OCI-LY1 (cell line): ENCODE measurements at regions not wholly inside any gene's neighbourhood (a gene's known extent, or its start where the extent isn't known, plus 50 kb on each side); places are given as distances from the start of the nearest gene placed in this dataset.

ENCODE experiments used
- H2AFZ ChIP-seq: fragments of 200-600 bp; sonication (generic), shearing (Covaris generic); 2 replicates; pipeline ENCODE4 v1.6.0; 2014; ENCODE audit warnings: antibody characterized with exemption, mild to moderate bottlenecking, low read length
- H3F3A ChIP-seq: fragments of 200-600 bp; sonication (generic), shearing (Covaris generic); 2 replicates; pipeline ENCODE4 v1.6.0; 2014; ENCODE audit warnings: mild to moderate bottlenecking, antibody characterized with exemption, low read length, moderate library complexity; ENCODE audit not compliant: insufficient read depth
- H3K27ac ChIP-seq: fragments of 200-600 bp; sonication (generic); 2 replicates; pipeline ENCODE4 v1.5.1; 2014; ENCODE audit warnings: low read length, mixed run types, mild to moderate bottlenecking, low read depth; ENCODE audit not compliant: poor library complexity, severe bottlenecking
- H3K27me3 ChIP-seq: fragments of 200-600 bp; sonication (generic); 2 replicates; pipeline ENCODE4 v1.6.0; 2014; ENCODE audit warnings: antibody characterized with exemption, mild to moderate bottlenecking, low read length, moderate library complexity; ENCODE audit not compliant: insufficient read depth
- H3K36me3 ChIP-seq: fragments of 200-600 bp; sonication (generic); 2 replicates; pipeline ENCODE4 v1.6.1; 2014; ENCODE audit warnings: mild to moderate bottlenecking, antibody characterized with exemption, low read length, moderate library complexity, mixed read lengths; ENCODE audit not compliant: insufficient read depth
- H3K4me1 ChIP-seq: fragments of 200-600 bp; sonication (generic); 2 replicates; pipeline ENCODE4 v1.5.1; 2014; ENCODE audit warnings: mild to moderate bottlenecking, low read length, moderate library complexity; ENCODE audit not compliant: insufficient read depth, severe bottlenecking
- H3K4me2 ChIP-seq: fragments of 200-600 bp; sonication (generic), shearing (Covaris generic); 2 replicates; pipeline ENCODE4 v1.6.1; 2014; ENCODE audit warnings: low read length
- H3K4me3 ChIP-seq: fragments of 200-600 bp; sonication (generic); 2 replicates; pipeline ENCODE4 v1.5.1; 2014; ENCODE audit warnings: low read length, low read depth, mild to moderate bottlenecking, mixed read lengths; ENCODE audit not compliant: poor library complexity, severe bottlenecking
- H3K79me2 ChIP-seq: fragments of 200-600 bp; shearing (Covaris generic); 2 replicates; pipeline ENCODE4 v1.6.1; 2016; ENCODE audit warnings: mixed run types, low read length, mixed read lengths; ENCODE audit not compliant: insufficient read depth
- H3K9ac ChIP-seq: fragments of 200-600 bp; sonication (generic), shearing (Covaris generic); 2 replicates; pipeline ENCODE4 v1.6.1; 2014; ENCODE audit warnings: mild to moderate bottlenecking, low read length, mixed read lengths
- H3K9me2 ChIP-seq: fragments of 200-600 bp; sonication (generic), shearing (Covaris generic); 2 replicates; pipeline ENCODE4 v1.6.1; 2014; ENCODE audit warnings: low read depth, mild to moderate bottlenecking, low read length, mixed read lengths
- H3K9me3 ChIP-seq: fragments of 200-600 bp; shearing (Covaris generic); 2 replicates; pipeline ENCODE4 v1.6.1; 2014; ENCODE audit warnings: low read length, mixed read lengths
- H4K20me1 ChIP-seq: fragments of 200-600 bp; sonication (generic), shearing (Covaris generic); 2 replicates; pipeline ENCODE4 v1.6.0; 2016; ENCODE audit warnings: mild to moderate bottlenecking, low read length; ENCODE audit not compliant: insufficient read depth
- EZH2 ChIP-seq: fragments of 200-600 bp; sonication (generic), shearing (Covaris generic); IDR thresholded peaks from 2 replicates; pipeline ENCODE4 v1.8.0; 2017; ENCODE audit warnings: borderline replicate concordance, mixed run types, mild to moderate bottlenecking, antibody characterized with exemption, low read length, moderate library complexity, mixed read lengths
- TF ChIP-seq, protein P1 (sequence below): fragments of 200-600 bp; sonication (generic), shearing (Covaris generic); IDR thresholded peaks from 2 replicates; pipeline ENCODE4 v1.5.1; 2017; ENCODE audit warnings: mild to moderate bottlenecking, antibody characterized with exemption, low read length, moderate library complexity, mixed read lengths

- no peak overlapping the region for H3K27ac ChIP-seq
- H3K9me3 ChIP-seq, result no peaks in the 10 kb centered on the region
- H3K36me3 ChIP-seq, result no peaks in the 10 kb centered on the region
- H3K4me2 ChIP-seq, result no peak overlapping the region
- no peaks in the 10 kb centered on the region for H3K79me2 ChIP-seq
- H3K9me2 ChIP-seq, result no peaks in the 10 kb centered on the region
- no peak overlapping the region for H2AFZ ChIP-seq
- no peak overlapping the region for H3K4me3 ChIP-seq
- H3K27me3 ChIP-seq, result no peaks in the 10 kb centered on the region
- no peaks in the 10 kb centered on the region for H3F3A ChIP-seq
- H3K9ac ChIP-seq, result no peak overlapping the region
- TF ChIP-seq, protein P1, sequence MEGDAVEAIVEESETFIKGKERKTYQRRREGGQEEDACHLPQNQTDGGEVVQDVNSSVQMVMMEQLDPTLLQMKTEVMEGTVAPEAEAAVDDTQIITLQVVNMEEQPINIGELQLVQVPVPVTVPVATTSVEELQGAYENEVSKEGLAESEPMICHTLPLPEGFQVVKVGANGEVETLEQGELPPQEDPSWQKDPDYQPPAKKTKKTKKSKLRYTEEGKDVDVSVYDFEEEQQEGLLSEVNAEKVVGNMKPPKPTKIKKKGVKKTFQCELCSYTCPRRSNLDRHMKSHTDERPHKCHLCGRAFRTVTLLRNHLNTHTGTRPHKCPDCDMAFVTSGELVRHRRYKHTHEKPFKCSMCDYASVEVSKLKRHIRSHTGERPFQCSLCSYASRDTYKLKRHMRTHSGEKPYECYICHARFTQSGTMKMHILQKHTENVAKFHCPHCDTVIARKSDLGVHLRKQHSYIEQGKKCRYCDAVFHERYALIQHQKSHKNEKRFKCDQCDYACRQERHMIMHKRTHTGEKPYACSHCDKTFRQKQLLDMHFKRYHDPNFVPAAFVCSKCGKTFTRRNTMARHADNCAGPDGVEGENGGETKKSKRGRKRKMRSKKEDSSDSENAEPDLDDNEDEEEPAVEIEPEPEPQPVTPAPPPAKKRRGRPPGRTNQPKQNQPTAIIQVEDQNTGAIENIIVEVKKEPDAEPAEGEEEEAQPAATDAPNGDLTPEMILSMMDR, result no peak
- no peak for TF ChIP-seq EZH2
- H3K4me1 ChIP-seq, result no peaks in the 10 kb centered on the region
- H4K20me1 ChIP-seq, result no peaks in the 10 kb centered on the region
Measured at GRCh38 chr1:222028116-222028515, 286.2 kb upstream of the DUSP10 start.

DNA sequence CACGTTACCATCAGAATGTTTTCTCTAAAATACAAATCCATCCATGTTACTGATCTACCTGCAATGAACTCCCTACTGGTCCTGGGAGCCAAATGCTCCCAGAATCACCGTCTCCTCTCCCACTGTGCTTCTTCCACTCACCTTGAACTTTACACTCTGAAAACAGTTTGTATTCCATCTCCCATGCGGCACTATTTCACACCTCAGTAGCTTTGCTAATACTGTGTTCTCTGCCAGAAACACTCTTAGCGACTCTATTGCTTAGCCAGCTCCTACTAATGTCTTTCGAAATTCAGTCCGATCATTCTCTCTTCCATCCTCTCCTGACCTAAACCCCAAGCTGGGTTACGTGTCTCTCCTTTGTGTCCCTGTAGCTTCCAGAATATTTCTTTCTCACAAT is 284.4 kb upstream of the DUSP10 start:
- no peak overlapping the region for H3K4me3 ChIP-seq
- H3K79me2 ChIP-seq, result no peaks in the 10 kb centered on the region
- no peaks in the 10 kb centered on the region for H3K36me3 ChIP-seq
- H4K20me1 ChIP-seq, result no peaks in the 10 kb centered on the region
- H3K9me2 ChIP-seq, result no peaks in the 10 kb centered on the region
- TF ChIP-seq EZH2, result no peak
- TF ChIP-seq, protein P1, result no peak
- no peaks in the 10 kb centered on the region for H3K27me3 ChIP-seq
- no peaks in the 10 kb centered on the region for H3K4me1 ChIP-seq
- no peaks in the 10 kb centered on the region for H3F3A ChIP-seq
- H3K27ac ChIP-seq, result no peak overlapping the region
- no peak overlapping the region for H2AFZ ChIP-seq
- H3K4me2 ChIP-seq, result no peak overlapping the region
- H3K9me3 ChIP-seq, result no peaks in the 10 kb centered on the region
- no peak overlapping the region for H3K9ac ChIP-seq

- H3K4me3 ChIP-seq, result no peak overlapping the region
- no peak for TF ChIP-seq EZH2
- TF ChIP-seq, protein P1, result no peak
Measured at GRCh38 chr1:222023025-222023424, 281.1 kb upstream of the DUSP10 start.

More at GRCh38 chr1:222023025-222023424, 281.1 kb upstream of the DUSP10 start:
- Histone ChIP-seq H3K9me3 (no peaks in the 10 kb centered on the region), H3K4me1 (no peaks in the 10 kb centered on the region), H3K79me2 (no peaks in the 10 kb centered on the region), H3K27ac (no peak overlapping the region), H2AFZ (no peak overlapping the region), H3K4me2 (no peak overlapping the region), H3F3A (no peaks in the 10 kb centered on the region), H3K9me2 (no peaks in the 10 kb centered on the region), H3K9ac (no peak overlapping the region), H4K20me1 (no peaks in the 10 kb centered on the region), H3K36me3 (no peaks in the 10 kb centered on the region), H3K27me3 (no peaks in the 10 kb centered on the region)
